C4-2B (cell line): ENCODE measurements at regions not wholly inside any gene's neighbourhood (a gene's known extent, or its start where the extent isn't known, plus 50 kb on each side); places are given as distances from the start of the nearest gene placed in this dataset.

Experiments used
- CTCF ChIP-seq: fragments of 450-650 bp; conservative IDR thresholded peaks from 2 replicates; pipeline ENCODE4 v1.5.1; 2017; ENCODE audit warnings: mild to moderate bottlenecking
- ZFX ChIP-seq: fragments of 450-650 bp; IDR thresholded peaks from 2 replicates; pipeline ENCODE4 v1.6.1; 2017

- TF ChIP-seq CTCF (no peak), ZFX (no peak)
Observed at GRCh38 chr3:31165399-31165860, 271.0 kb upstream of the GADL1 start.
